Dermis blood vessel endothelial cell (primary cell): ENCODE measurements at regions not wholly inside any gene's neighbourhood (a gene's known extent, or its start where the extent isn't known, plus 50 kb on each side); places are given as distances from the start of the nearest gene placed in this dataset.
"Not testable (repeated sequence)": the region's sequence is repeated elsewhere in the genome, so short reads cannot be mapped to it uniquely, and the experiment has no call there.

Experiments
- DNase-seq: peaks from one replicate; pipeline ENCODE4 v3.0.0; 2010

DNA sequence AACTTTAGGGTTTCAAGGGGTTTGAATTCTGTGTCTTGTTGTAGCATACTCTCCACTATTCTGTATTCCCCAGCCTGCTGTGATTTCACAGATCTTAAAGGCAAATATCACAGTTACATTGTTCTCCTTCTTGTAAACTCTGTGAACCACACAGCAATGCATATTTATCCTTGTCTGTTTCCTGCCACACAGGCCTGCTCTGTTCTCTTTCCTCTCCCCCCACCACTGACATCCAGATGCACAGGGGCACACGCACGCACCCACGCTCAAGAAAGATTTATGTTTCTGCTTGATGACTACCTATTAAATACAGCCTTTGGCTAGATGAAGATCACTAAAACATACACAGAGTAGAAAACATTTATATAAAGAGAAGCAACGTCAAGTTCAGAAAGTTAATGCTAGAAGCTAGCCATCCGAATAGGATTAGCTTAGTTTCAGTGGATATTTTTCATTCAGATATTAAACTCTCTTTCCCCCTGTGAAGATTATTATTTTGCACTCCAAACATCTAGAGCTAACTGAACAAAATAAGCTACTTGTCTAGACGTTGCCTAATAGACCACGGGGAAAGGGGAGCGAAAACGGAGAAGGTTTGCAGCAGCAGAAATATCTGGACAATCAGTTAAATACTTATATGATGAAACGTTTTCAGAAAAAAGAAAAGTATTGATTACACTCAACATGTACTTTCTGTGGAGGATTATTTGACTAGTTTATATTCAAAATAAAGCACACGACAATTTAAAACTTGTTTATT is 193.1 kb upstream of the SEMA3C start:
- no peak for DNase-seq

- no peak for DNase-seq
Measured at GRCh38 chr7:81111358-81111757, 192.5 kb upstream of the SEMA3C start.

DNA sequence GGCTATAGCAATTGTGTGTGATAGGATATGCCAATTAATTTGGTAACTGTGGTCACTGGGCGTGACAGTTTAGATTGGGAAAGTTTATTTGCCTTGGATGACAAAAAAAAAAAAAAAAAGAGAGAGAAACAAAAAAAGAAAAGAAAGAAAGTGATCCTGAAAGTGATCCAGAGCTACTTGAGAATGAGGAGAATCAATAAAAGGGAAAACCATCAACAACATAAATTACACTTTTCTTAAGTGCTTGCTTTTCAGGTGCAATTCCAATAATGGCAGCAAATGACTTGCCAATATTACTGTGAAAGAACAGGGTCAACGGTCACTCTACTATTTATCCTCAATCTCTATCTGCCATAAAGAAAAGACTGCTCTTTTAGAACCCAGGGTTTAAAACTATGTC is 191.8 kb upstream of the SEMA3C start:
- no peak for DNase-seq

GRCh38 chr7:81098213-81098612 is 179.4 kb upstream of the SEMA3C start:
- DNase-seq: no peak

- DNase-seq: no peak
Measured at GRCh38 chr7:81094952-81095351, 176.1 kb upstream of the SEMA3C start.

DNA sequence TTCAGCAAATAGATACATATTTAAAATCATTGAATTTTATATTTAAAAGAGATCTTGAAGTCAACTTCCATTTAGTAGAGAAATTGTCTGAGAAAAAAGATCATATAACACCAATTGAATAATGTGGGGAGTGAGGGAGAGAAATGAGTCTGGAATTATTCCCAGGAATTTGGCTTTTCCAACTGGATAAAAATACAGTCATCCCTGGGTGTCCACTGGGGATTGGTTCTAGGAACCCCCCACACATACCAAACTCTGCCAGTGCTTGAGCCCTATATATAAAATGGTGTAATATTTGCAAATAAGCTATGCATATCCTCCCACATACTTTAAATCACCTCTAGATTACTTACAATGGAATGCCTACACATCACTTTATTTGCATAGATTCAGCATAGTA is 162.8 kb upstream of the SEMA3C start:
- no peak for DNase-seq

DNA sequence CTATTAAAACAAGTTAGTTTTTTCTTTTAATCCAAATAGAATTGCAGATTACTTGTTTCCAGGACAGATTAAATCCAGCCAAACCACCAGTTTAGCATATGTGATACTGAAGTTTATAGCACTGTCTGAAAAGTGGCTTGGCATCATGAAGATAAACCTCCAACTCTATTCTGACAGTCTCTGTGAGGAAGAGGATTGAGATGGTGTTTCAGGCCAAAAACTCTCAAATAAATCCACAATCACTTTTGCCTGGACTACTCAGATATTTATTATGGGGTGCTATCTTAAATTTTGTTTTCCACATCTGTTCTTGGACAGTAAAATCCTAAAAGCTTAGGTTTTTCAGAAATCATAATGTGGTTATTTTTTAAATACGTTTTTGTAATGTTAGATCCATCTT is 161.7 kb upstream of the SEMA3C start:
- DNase-seq: no peak

DNA sequence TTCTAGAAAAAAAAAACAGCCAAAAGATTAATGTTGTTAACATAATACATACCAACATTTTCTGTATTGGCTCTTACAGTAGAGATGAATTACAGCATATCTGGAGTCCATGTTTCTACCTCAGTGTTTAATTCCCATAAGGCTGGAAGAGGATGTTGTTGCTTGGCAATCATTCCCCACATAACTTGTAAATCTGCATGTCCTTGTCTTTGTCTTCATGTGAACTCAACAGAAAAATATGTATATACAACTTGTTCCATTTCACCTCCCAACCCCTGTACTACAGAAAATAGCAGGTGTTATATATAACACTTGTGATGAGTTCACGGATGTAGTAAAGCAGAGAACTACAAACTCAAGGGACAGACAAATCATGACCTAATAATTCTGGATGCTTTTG is 160.9 kb upstream of the SEMA3C start:
- DNase-seq: no peak

DNA sequence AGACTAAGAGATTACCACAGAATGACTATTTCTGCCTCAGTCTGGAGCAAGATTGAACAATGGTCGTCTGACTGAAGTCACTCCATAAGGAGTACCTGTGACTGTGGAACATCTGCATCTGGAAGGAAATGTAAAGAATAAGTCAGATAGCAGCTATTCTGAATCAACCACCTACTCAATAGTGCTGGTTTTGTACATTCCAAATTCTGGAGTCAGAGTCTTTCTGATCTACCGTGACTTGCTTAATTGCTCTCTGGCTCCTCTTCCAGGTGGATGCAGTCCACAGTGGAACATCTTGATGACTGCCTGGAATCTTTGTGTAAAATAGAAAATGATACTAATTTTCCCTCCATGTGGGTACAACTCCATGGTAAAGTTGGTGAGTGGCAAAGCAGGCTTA is 156.3 kb upstream of the SEMA3C start:
- DNase-seq: no peak

- no peak for DNase-seq
Measured at GRCh38 chr7:81074406-81074805, 155.6 kb upstream of the SEMA3C start.

DNA sequence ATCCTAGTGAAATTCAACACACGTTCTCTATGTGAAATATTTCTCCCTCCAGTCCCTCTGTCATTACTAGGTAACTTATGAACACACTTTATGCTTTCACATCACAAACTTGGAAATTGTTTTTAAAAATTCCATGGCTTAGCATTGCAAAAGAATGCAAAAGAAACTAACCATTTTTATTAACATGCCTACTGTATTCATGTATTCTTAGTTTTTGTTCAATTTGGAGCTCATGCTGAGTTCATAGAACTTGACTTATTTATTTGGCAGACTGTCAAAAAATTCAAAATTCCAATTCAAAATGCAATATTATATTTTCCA is 155.0 kb upstream of the SEMA3C start:
- no peak for DNase-seq

DNA sequence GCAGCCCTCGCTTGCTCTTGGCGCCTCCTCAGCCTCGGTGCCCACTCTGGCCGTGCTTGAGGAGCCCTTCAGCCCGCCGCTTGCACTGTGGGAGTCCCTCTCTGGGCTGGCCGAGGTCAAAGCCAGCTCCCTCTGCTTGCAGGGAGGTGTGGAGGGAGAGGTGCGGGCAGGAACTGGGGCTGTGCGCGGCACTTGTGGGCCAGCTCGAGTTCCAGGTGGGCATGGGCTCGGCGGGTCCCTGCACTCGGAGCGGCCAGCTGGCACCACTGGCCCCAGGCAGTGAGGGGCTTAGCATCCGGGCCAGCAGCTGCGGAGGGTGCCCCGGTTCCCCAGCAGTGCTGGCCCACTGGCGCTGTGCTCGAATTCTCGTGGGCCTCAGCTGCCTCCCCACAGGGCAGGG is 152.1 kb upstream of the SEMA3C start:
- no peak for DNase-seq

DNA sequence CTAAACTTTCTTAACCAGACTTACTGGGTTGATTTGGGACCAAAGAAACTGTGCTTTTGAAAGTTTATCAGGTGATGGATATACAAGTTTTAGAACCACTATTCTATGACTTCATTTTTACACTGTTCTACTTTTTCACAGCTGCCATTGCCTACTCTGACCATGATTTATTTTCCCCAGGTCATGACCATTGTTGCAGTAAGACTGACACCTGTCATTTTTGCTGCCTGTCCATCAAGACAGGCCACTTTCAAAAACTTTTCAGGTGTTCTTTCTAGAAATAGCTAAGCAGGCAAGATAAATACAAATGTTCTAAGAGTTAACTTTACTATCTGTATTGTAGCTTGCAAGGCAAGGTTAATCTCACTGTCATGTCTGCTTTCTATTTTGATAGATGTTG is 147.9 kb upstream of the SEMA3C start:
- no peak for DNase-seq

GRCh38 chr7:81064426-81064825 is 145.6 kb upstream of the SEMA3C start:
- DNase-seq: no peak

- no peak for DNase-seq
Measured at GRCh38 chr7:81062755-81063154, 143.9 kb upstream of the SEMA3C start.

DNA sequence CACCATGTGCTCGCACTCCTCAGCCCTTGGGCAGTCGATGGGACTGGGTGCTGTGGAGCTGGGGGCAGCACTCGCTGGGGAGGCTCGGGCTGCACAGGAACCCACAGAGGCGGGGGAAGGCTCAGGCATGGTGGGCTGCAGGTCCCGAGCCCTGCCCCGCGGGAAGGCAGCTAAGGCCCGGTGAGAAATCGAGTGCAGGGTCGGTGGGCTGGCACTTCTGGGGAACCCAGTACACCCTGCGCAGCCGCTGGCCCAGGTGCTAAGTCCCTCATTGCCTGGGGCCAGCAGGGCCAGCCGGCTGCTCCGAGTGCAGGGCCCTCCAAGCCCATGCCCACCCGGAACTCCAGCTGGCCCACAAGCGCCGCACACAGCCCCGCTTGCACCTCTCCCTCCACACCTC is 138.6 kb upstream of the SEMA3C start:
- DNase-seq: not testable (repeated sequence)

DNA sequence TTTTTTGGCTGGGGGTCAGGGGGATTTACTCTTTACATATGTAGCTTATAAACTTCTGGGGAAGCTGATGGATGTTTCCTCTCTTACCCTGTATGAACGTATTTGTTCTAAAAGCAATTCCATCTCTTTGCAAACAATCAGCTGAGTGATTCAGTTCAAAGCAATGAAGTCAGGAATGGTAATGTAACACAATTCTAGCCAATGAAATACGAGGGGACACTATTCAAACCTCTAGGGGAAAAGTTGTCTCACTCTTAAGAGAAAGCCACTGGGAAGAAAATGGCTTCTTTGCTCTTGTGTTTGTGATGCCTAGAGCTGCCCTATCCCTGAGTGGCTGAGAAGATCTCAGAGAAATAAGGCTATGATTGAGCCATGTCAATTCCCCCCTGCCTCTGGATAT is 134.8 kb upstream of the SEMA3C start:
- DNase-seq: no peak

DNA sequence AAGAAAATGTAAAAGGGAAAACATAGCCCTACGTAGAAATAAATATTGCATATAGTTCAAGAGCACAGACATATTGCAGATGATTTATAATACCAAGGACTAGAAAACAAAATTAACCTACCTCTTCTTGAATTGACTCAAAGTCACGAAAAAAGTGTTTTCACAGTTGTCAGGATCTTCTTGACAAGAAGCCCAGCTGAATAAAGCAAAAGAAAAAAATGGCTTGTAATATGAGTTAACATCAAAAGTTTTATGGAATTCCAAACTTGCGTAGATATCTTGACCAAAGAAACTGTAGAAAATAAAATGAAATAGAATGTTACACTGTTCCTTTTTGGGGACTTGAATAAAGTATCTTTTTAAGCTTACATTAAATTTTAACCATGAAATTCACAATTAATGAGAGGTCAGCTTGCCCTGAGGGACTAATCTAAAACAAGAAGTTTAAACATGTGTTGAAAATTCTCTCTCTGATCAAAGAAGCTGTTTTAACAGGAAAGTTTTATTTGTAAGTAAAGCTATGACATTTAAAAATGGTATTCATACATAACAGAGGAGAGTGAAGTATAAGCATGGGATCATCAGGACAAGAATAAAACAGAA is 133.1 kb upstream of the SEMA3C start:
- DNase-seq: no peak

DNA sequence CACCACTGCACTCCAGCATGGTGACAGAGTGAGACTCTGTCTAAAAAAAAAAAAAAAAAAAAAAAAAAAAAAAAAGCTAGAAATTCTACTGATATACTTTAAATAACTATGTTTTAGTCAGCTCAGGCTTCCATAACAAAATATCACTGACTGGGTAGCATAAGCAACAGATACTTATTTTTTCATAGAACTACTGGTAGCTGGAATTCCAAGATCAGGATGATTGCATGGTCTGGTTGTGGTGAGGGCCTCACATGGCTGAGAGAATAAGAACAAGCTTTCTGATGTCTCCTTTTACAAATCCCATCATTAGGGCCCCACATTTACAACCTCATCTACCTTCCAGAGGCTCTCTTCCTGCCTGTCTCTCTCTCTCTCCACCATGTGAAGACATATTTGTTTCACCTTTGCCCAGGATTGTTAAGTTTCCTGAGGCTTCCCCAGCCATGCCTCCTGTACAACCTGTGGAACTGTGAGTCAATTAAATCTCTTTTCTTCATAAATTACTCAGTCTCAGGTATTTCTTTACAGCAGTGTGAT is 126.7 kb upstream of the SEMA3C start:
- no peak for DNase-seq

GRCh38 chr7:81042646-81043045 is 123.8 kb upstream of the SEMA3C start:
- DNase-seq: not testable (repeated sequence)

DNA sequence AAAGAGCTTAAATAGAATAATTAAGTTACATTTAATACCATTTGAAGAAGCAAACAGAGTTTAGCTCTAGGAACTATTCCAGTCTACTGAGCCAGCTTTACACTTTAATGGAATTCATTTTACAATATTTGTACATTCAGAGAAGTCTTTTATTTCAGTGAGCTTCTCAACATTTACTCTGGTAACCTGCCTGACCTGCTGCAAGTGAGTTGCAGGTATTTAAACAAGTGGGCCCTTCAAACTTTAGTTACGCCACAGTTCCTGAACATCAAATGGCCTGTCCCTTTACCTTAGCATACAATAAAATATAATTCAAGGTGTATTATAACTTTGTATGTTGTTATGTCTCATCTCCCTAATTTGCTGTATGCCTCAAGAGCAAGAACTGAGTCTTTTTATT is 121.6 kb upstream of the SEMA3C start:
- DNase-seq: no peak

DNA sequence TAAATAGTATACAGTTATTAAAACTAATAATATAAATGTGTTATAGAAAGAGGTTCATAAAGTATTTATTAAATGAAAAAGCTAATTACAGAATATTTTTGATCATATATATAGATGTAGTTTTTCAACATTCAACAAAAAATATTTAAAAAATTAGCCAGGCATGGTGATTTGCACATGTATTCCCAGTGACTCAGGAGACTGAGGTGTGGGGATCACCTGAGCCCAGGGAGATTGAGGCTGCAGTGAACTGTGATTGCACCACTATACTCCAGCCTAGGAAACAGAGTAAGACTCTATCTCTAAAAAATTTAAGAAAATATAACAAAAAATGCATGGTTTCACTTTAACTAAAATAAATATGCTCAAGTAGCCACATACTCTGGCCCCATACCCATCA is 118.0 kb upstream of the SEMA3C start:
- DNase-seq: no peak

DNA sequence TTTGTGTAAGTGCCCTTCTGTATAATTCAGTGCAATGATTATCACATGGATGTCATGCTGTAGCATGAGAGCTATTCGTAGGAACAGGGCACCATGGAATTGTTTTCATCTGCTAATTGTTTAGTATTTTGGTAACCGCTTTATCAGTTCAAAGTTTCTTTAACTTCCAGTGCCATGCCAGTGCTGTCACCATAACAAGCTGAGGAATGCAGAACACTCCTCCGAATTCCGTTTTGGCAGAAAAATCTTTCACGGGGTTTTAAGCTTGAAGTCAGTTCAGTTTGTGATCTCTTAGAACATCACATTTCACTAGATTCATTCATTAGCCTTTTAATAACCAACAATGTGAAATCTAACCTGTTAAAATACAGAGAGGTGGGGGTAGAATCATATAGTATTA is 117.2 kb upstream of the SEMA3C start:
- no peak for DNase-seq

DNA sequence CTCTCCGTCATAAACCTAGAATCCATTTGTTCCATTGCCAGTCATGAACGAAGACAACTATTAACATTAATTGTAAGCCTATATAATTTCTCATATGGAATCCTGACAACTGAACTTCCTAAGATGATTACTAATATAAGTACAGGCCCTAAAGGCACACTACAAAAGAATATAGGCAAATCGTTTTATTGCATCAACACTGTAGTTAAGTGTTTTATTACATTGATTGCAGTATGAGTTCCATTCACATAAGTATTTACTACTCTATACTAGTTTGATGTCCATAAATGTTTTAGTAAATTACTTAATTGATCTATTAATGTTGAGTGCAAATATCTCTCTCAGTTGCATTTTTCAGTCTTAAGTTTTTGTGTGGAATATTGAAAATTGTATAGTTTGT is 113.1 kb upstream of the SEMA3C start:
- no peak for DNase-seq

DNA sequence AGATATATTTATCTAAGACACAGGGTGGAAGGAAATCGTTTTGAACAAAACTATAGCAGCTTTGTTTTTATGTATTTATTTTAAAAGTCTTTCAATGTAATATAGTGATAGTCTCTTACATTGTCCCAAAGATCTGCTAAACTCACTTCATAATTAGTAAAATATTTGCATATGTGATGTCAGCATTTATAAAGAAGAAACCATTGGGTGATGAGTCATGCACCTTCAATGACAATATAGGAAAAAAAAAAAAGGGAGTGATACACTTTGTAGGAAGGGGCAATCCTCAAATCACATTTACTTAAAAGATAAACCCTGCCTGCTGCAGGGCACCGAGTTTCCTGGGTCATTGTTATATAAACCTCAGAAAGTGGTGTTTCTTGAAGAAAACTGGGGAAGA is 112.4 kb upstream of the SEMA3C start:
- no peak for DNase-seq
